K562 (cell line): ENCODE measurements at regions not wholly inside any gene's neighbourhood (a gene's known extent, or its start where the extent isn't known, plus 50 kb on each side); places are given as distances from the start of the nearest gene placed in this dataset.

Experiments
- ATAC-seq: fragments of 200-7000 bp; cut with Tn5 transposase; 3 replicates; pipeline ENCODE4 v1.9.1; 2020; ENCODE audit warnings: moderate library complexity
- BruUV-seq: library from RNA; stranded (reverse); fragments of 400-500 nt; replicated peaks from 2 replicates; lab custom pipeline; 2021; lab: Mats Ljungman, UMichigan
- CTCF ChIA-PET: fragments of 300-600 bp; formaldehyde crosslinking; extraction: SDS; loops from one replicate; lab custom pipeline; 2021; ENCODE audit warnings: low intra/inter-chr PET ratio; lab: Yijun Ruan, JAX
- POLR2A ChIA-PET: fragments of 300-600, 350-650 bp; sonication (Branson Sonifier 250); formaldehyde crosslinking; extraction: SDS; loops from one replicate; lab custom pipeline; 2021; ENCODE audit warnings: antibody characterized with exemption, inconsistent platforms; lab: Yijun Ruan, JAX
- DNase-seq, 4 experiments: peaks; one replicate each; pipeline versions ENCODE4 v3.0.0 to v3.0.0-alpha.2; 2011 to 2018; ENCODE audit warnings: low spot score in 3 of 4, mixed read lengths in 3 of 4; ENCODE audit errors: extremely low read depth in 1 of 4
- FAIRE-seq: peaks from 2 replicates; lab custom pipeline; 2011; peaks lifted over from hg19 to GRCh38; lab: Jason Lieb, UNC
- H2AFZ ChIP-seq: 2 replicates; pipeline ENCODE4 v1.6.0; 2011; ENCODE audit warnings: low read depth, low read length, control low read depth, inconsistent platforms
- H3K27ac ChIP-seq: fragments of 200-600 bp; 3 replicates; pipeline ENCODE4 v1.8.0; 2011; ENCODE audit warnings: low read depth, mild to moderate bottlenecking, control low read depth, inconsistent platforms, low read length, moderate library complexity, mixed read lengths; ENCODE audit errors: extremely low read depth
- H3K27me3 ChIP-seq, 2 experiments: fragments of 300-600 bp in 1 of 2; 2 replicates in 1 of 2; 3 replicates in 1 of 2; pipeline versions ENCODE4 v1.6.0 to v1.8.0; 2011; ENCODE audit warnings: inconsistent platforms in 2 of 2, low read length in 2 of 2, mild to moderate bottlenecking in 1 of 2, mixed read lengths in 1 of 2, moderate library complexity in 1 of 2; ENCODE audit not compliant: control insufficient read depth in 2 of 2, insufficient read depth in 2 of 2
- H3K36me3 ChIP-seq: fragments of 300-600 bp; 3 replicates; pipeline ENCODE4 v1.8.0; 2011; ENCODE audit warnings: mild to moderate bottlenecking, low read length, inconsistent platforms; ENCODE audit not compliant: control insufficient read depth, insufficient read depth
- H3K4me1 ChIP-seq, 2 experiments: fragments of 200-600 bp in 1 of 2; replicated peaks in 1 of 2; 2 replicates in 1 of 2; 3 replicates in 1 of 2; pipeline versions ENCODE4 v1.5.1 to v1.8.0; 2011; ENCODE audit warnings: inconsistent platforms in 2 of 2, low read length in 2 of 2, mild to moderate bottlenecking in 1 of 2, mixed read lengths in 1 of 2, moderate library complexity in 1 of 2; ENCODE audit not compliant: control insufficient read depth in 2 of 2, insufficient read depth in 2 of 2
- H3K4me2 ChIP-seq: 2 replicates; pipeline ENCODE4 v1.6.1; 2011; ENCODE audit warnings: low read length, control low read depth, inconsistent platforms, mixed read lengths; ENCODE audit not compliant: insufficient read depth
- H3K4me3 ChIP-seq: fragments of 200-600 bp; sonication (generic), shearing (Covaris generic); 2 replicates; pipeline ENCODE4 v1.5.1; 2016; ENCODE audit warnings: control low read depth, inconsistent platforms
- H3K79me2 ChIP-seq: fragments of 200-600 bp; 3 replicates; pipeline ENCODE4 v1.8.0; 2011; ENCODE audit warnings: low read length, inconsistent platforms; ENCODE audit not compliant: control insufficient read depth, insufficient read depth
- H3K9ac ChIP-seq, 2 experiments: 2 replicates each; pipeline versions ENCODE4 v1.6.0 to v1.6.1; 2011; ENCODE audit warnings: low read depth in 2 of 2, low read length in 2 of 2, control low read depth in 1 of 2, inconsistent platforms in 1 of 2, mild to moderate bottlenecking in 1 of 2, mixed read lengths in 1 of 2; ENCODE audit not compliant: insufficient read depth in 1 of 2
- H3K9me1 ChIP-seq: one replicate; pipeline ENCODE4 v1.6.0; 2011; ENCODE audit warnings: inconsistent platforms, mild to moderate bottlenecking, low read length, moderate library complexity; ENCODE audit not compliant: control insufficient read depth, insufficient read depth
- H3K9me3 ChIP-seq: replicated peaks from 2 replicates; pipeline ENCODE4 v1.5.1; 2011; ENCODE audit warnings: low read depth, low read length, inconsistent platforms; ENCODE audit not compliant: control insufficient read depth, insufficient read depth
- H4K20me1 ChIP-seq: replicated peaks from 2 replicates; pipeline ENCODE4 v1.6.1; 2011; ENCODE audit warnings: low read length, inconsistent platforms, mixed read lengths; ENCODE audit not compliant: control insufficient read depth, insufficient read depth
- ARNT ChIP-seq, 2 experiments: fragments of 450-650 bp; IDR thresholded peaks; 2 replicates each; pipeline ENCODE4 v1.6.1; 2016; ENCODE audit warnings: mild to moderate bottlenecking in 1 of 2
- BCOR ChIP-seq: fragments of 450-650 bp; IDR thresholded peaks from 2 replicates; pipeline ENCODE4 v1.6.1; 2016
- FOXK2 ChIP-seq, 2 experiments: fragments of 450-650 bp; IDR thresholded peaks in 1 of 2; conservative IDR thresholded peaks in 1 of 2; 2 replicates each; pipeline ENCODE4 v1.6.1; 2016; ENCODE audit warnings: low read depth in 2 of 2, mild to moderate bottlenecking in 1 of 2
- HDAC3 ChIP-seq: fragments of 450-650 bp; IDR thresholded peaks from 2 replicates; pipeline ENCODE4 v1.6.1; 2018; ENCODE audit warnings: borderline replicate concordance, mild to moderate bottlenecking, moderate library complexity; ENCODE audit not compliant: partially characterized antibody
- ILK ChIP-seq: fragments of 450-650 bp; IDR thresholded peaks from 2 replicates; pipeline ENCODE4 v1.6.1; 2016; ENCODE audit warnings: missing genetic modification characterization, low read depth, mild to moderate bottlenecking, missing compliant biosample characterization, moderate library complexity, borderline replicate concordance
- MBD1 ChIP-seq: fragments of 250-450 bp; sonication (Bioruptor Pico); IDR thresholded peaks from 2 replicates; pipeline ENCODE4 v1.8.0; 2022; ENCODE audit warnings: inconsistent platforms
- NCOA6 ChIP-seq: fragments of 450-650 bp; IDR thresholded peaks from 2 replicates; pipeline ENCODE4 v1.6.1; 2017; ENCODE audit warnings: mild to moderate bottlenecking
- NFIX ChIP-seq: fragments of 250-450 bp; sonication (Bioruptor Pico); IDR thresholded peaks from 2 replicates; pipeline ENCODE4 v1.4.0; 2020; ENCODE audit warnings: low read depth, mild to moderate bottlenecking, moderate library complexity
- NFRKB ChIP-seq: fragments of 450-650 bp; IDR thresholded peaks from 2 replicates; pipeline ENCODE4 v1.6.1; 2016; ENCODE audit warnings: low read depth
- POLR2B ChIP-seq: fragments of 450-650 bp; IDR thresholded peaks from 2 replicates; pipeline ENCODE4 v1.6.1; 2018; ENCODE audit warnings: low read depth; ENCODE audit not compliant: partially characterized antibody
- PRPF4 ChIP-seq: fragments of 200-400 bp; formaldehyde crosslinking; IDR thresholded peaks from one replicate; pipeline ENCODE4 v1.6.1; 2017; ENCODE audit warnings: low read length, low read depth, mild to moderate bottlenecking; ENCODE audit not compliant: insufficient read depth, poor library complexity, severe bottlenecking
- SMAD2 ChIP-seq: fragments of 150-350 bp; IDR thresholded peaks from 2 replicates; pipeline ENCODE4 v1.6.1; 2014; ENCODE audit warnings: low read depth, mild to moderate bottlenecking, low read length
- SMC3 ChIP-seq: conservative IDR thresholded peaks from 2 replicates; pipeline ENCODE4 v1.6.1; 2011; ENCODE audit warnings: low read depth, low read length, improper control_type of control experiment; ENCODE audit not compliant: insufficient read depth
- SREBF1 ChIP-seq: fragments of 150-350 bp; IDR thresholded peaks from 2 replicates; pipeline ENCODE4 v1.6.1; 2014; ENCODE audit warnings: antibody characterized with exemption, low read depth, low read length, borderline replicate concordance
- SRSF3 ChIP-seq: fragments of 200-400 bp; formaldehyde crosslinking; IDR thresholded peaks from 2 replicates; pipeline ENCODE4 v1.6.1; 2016; ENCODE audit warnings: mild to moderate bottlenecking, low read length, moderate library complexity; ENCODE audit not compliant: insufficient read depth
- ZC3H11A ChIP-seq: IDR thresholded peaks from 2 replicates; pipeline ENCODE4 v1.6.1; 2012; ENCODE audit warnings: low read depth, low read length, improper control_type of control experiment
- ZNF280B ChIP-seq: fragments of 250-450 bp; sonication (Bioruptor Pico); IDR thresholded peaks from 2 replicates; pipeline ENCODE4 v1.5.1; 2021; ENCODE audit warnings: mild to moderate bottlenecking
- ZNF57 ChIP-seq: fragments of 450-650 bp; formaldehyde crosslinking; IDR thresholded peaks from 2 replicates; pipeline ENCODE4 v1.4.0; 2020; ENCODE audit warnings: mild to moderate bottlenecking, moderate library complexity
- ZNF696 ChIP-seq: fragments of 250-450 bp; sonication (Bioruptor Pico); conservative IDR thresholded peaks from 2 replicates; pipeline ENCODE4 v1.4.0; 2020; ENCODE audit warnings: mild to moderate bottlenecking, moderate library complexity
- WGBS: fragments of 100-300 bp; shearing (Covaris generic); methylation state at CpG from one replicate; pipeline ENCODE4 v1.1.6; 2016; ENCODE audit warnings: low coverage, mixed read lengths; ENCODE audit not compliant: insufficient coverage; ENCODE audit errors: missing lambda C conversion rate; 5-methylcytosine and 5-hydroxymethylcytosine counted together
- in situ Hi-C: fragments of 300-500 bp; cut with MboI; formaldehyde crosslinking; loops from 4 replicates; pipeline ENCODE4 v1.15.0; 2018; ENCODE audit warnings: inconsistent platforms, mixed read lengths
- intact Hi-C: fragments of 100-400 bp; cut with micrococcal nuclease; formaldehyde crosslinking; loops from 2 replicates; pipeline ENCODE4 v1.14.2; 2022

- TF ChIP-seq ZNF696 (CRISPR knock-in tag) (no peak), BCOR (no peak), ZC3H11A (no peak), SREBF1 (no peak), FOXK2 (conservative IDR thresholded peaks at IDR 0.05 in 1 of 2, IDR thresholded peaks at IDR 0.05 in 1 of 2; ENCODE audit: low read depth in 2 of 2) (no peak), SRSF3 (no peak), ILK (tag) (no peak), POLR2B (no peak), NFRKB (no peak)
- TF ChIP-seq, all 486 proteins: peak for 0
Observed at GRCh38 chr5:133782736-133783135, 170.4 kb upstream of the FSTL4 start (continued).

GRCh38 chr5:133781436-133782225 lies 169.3 kb upstream of the FSTL4 start:
- in situ Hi-C loops (no loop called here), intact Hi-C loops (no loop called here)
- Histone ChIP-seq H3K27ac (no peak overlapping the region), H4K20me1 (0 out of 2 replicates have a peak, but pooled peaks cover 3% of the 10 kb centered on the region), H3K9ac (no peak overlapping the region), H3K27me3 (peaks cover 6 to 51% of the 10 kb centered on the region in 2 experiments), H3K9me3 (no peaks in the 10 kb centered on the region), H3K9me1 (no peaks in the 10 kb centered on the region), H3K4me1 (no peaks in the 10 kb centered on the region), H3K4me2 (no peak overlapping the region), H3K79me2 (no peaks in the 10 kb centered on the region), H2AFZ (no peak overlapping the region), H3K36me3 (no peaks in the 10 kb centered on the region), H3K4me3 (no peak overlapping the region)
- ATAC-seq, result no peak
- CTCF ChIA-PET, result no interaction called here
- no TSS peak for BruUV-seq
- FAIRE-seq, result no peak
- POLR2A ChIA-PET, result no interaction called here
- DNase-seq, result no peak
- 0% methylated on average over 4 of the region's 4 CpGs for WGBS
- TF ChIP-seq FOXK2 (conservative IDR thresholded peaks at IDR 0.05 in 1 of 2, IDR thresholded peaks at IDR 0.05 in 1 of 2; ENCODE audit: low read depth in 2 of 2), result no peak
- no peak for TF ChIP-seq ZNF280B
- TF ChIP-seq NFIX, result no peak
- no peak for TF ChIP-seq ZNF57 (CRISPR knock-in tag)
- no peak for TF ChIP-seq NCOA6
- TF ChIP-seq PRPF4, result no peak
- TF ChIP-seq ARNT (IDR thresholded peaks at IDR 0.05), result no peak
- no peak for TF ChIP-seq SMC3
- no peak for TF ChIP-seq SMAD2
- TF ChIP-seq HDAC3, result no peak
- TF ChIP-seq MBD1, result no peak
